SKM-1 treated with dmso at 0.1 percent for 144 hours (cell line): ENCODE measurements at regions not wholly inside any gene's neighbourhood (a gene's known extent, or its start where the extent isn't known, plus 50 kb on each side); places are given as distances from the start of the nearest gene placed in this dataset.

Experiments used
- DNase-seq: peaks from one replicate; lab custom pipeline; 2025; ENCODE audit not compliant: unreplicated experiment; lab: John Stamatoyannopoulos, UW

DNA sequence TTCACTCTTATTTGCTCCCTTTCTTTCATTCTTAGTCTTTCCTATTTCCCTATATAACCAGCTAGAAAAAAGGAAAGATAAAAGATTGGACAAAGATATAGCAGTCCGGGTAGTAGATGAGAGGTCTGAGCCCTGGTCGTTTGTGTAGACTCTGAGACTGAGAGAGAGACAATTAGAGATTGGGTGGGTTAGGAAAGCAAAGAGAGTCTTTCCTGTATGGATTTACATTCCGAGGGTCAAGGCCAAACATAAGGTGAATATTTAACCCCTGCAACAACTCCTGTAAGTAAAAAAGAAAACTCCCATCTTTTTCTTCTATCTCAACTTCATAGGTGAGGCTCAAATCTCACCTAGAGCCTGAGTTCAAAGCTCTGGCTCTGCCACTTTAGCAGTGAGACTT, 218.0 kb upstream of the FGGY start:
- DNase-seq = no peak

DNA sequence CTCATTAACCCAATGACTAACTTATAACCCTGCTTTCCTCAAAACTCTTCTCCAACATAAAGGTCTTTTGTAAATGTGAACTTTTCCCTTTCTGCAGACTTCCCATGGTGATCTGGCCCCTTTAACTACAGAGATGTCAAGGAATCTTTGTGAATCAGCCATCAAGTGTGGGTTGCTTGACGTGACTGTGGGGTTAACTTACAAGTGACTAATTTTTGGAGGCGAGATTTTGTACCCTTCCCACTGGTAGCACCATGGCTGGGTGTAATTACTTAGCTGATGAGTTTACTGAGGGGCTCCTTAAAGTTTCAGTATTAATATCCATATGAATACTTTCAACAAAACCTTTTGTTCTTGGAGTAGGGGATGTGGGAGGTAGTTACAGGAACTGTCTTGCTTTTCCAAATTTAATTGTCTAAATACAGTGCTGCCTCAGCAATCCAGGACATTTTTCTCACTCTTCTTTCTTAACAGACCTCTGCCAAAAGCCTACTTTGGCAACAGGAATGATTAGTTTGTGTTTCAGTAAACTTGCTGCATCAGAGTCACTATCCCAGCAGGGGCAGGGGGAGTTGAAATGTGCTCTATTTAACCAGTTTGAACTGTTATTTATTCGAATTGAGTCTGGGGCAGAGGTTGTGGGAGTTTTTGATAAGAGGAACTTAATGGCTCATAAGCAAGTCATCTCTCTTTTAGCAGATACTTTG, 217.3 kb upstream of the FGGY start:
- no peak for DNase-seq

- DNase-seq = no peak
These were observed 215.7 kb upstream of the FGGY start for GRCh38 chr1:59081181-59081580.

DNA sequence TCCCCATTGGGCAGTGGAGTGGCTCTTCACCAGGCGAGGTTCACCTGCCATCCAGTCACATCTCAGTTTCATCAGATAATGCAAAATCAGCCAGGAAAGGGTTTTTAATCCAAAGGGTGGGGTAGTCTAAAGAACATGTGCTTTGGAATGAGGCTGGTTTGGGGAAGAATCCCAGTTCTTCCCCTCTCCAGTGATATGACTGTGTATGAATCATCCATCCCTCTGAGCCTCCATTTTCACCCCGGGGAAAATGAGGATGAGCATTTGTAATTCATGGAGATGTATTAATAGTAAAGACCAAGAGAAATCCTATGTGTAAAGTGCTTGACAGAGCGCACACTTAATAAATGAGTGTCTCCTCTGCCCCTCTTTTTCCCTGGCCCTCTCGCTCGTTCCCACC, 215.1 kb upstream of the FGGY start:
- DNase-seq = no peak

DNA sequence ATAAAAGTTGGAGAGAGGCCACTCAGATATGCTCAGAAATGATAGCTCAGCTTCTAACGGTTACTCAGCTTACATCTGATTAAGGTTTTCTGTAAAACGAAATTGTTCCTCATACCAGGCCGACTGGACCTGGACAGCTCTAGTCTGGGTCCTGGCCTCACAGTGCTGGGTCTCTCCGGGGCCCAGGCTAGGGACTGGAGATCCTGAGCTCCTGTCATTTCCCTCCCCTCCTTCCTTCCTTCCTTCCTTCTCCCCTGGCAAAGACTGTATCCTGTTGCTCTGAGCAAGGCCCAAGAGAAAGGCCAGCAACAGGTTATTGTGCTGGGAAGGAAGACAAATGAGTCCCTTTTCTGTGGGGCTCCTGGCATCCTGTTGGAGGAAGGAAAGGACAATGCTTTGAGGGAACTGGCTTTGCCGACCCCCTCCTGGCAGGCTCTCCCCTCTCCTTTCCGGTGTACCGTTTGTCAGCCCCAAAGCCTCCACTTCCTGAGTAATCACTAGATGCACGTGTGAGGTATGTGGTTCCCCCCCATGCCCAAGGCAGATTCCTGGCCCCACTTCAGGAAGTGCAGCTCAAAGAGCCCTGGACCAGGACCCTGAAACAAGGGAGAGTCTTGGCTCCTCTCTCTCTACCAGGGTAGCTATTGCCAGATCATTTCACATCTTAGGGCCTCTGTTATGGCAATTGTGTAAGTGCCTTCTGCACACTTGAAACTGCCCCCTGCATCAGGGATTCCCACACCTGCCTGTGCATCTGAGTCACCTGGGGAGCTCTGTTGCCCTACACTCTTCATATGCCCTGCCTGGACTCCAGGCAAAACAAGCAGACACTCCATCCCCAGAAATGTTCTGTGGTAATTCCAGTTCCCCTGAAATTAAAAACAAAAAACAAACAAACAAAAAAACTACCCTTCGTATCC, 212.7 kb upstream of the FGGY start:
- no peak for DNase-seq

GRCh38 chr1:59085101-59085500, 211.8 kb upstream of the FGGY start:
- DNase-seq = no peak

DNA sequence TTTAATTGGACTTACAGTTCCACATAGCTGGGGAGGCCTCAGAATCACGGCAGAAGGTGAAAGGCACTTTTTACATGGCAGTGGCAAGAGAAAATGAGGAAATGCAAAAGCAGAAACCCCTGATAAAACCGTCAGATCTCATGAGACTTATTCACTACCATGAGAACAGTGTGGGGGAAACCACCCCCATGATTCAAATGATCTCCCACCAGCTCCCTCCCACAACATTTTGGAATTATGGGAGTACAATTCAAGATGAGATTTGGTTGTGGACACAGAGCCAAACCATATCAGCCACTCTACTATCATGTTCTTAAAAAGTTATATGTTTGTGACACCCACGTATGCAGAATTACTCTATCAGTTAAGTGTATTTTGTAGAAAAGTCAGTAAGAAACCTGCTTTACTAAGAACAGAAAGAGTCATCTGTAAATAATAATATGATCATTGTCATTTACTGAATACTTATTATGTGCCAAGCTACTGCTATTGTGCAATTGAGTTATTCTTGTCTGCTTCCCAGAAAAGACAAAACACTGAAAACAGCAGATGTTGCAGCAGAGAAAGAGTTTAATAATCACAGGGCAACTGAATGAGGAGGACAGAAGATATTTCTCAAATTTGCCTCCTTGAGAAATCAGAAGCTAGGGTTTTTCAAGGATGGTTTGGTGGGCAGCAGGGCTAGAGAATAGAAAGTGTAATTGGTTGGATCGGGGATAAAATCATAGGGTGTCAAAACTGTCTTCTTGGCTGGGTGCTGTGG, 207.7 kb upstream of the FGGY start:
- DNase-seq = no peak

GRCh38 chr1:59089922-59090457, 206.9 kb upstream of the FGGY start:
- DNase-seq = no peak

DNA sequence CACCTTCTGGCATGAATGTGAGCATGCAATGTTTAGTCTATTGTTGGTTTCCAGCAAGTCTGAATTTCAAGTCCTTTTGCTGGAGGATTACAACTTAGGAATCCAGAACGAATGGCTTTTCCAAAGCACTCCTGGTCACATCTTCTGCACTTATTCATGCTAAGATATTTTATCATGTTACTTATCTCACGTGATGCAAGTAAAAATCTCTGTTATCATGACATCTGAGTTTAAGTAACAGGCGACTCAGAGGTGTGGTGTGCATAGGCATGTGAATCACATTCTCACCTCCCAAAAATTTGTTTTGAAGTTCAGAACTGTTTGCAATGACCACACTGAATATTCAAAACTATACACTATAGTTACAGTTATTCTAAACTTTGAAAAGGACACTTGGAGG, 204.8 kb upstream of the FGGY start:
- DNase-seq = no peak

- peak; percentile 3 for DNase-seq
These were observed 202.9 kb upstream of the FGGY start for GRCh38 chr1:59094001-59094400.

DNA sequence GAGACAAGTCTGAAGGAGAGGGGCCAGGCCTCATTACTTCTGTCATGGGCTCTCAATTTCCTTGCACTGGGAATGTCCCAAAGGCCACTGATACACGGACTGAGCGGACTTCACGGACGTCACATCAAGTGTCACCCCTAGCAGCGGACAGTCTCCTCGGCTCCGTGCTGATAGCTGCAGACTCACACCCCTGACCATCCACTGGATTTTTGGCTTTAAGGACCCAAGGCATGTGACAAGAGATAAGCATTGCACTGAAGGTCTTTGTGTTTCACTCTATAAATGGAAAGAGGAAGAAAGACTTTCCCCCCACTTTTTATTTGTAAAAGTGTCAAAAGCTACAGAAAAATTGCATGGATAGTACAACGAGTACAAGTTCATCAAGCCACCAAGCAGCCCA, 200.4 kb upstream of the FGGY start:
- DNase-seq = no peak

- DNase-seq = no peak
These were observed 198.2 kb upstream of the FGGY start for GRCh38 chr1:59098655-59099054.

DNA sequence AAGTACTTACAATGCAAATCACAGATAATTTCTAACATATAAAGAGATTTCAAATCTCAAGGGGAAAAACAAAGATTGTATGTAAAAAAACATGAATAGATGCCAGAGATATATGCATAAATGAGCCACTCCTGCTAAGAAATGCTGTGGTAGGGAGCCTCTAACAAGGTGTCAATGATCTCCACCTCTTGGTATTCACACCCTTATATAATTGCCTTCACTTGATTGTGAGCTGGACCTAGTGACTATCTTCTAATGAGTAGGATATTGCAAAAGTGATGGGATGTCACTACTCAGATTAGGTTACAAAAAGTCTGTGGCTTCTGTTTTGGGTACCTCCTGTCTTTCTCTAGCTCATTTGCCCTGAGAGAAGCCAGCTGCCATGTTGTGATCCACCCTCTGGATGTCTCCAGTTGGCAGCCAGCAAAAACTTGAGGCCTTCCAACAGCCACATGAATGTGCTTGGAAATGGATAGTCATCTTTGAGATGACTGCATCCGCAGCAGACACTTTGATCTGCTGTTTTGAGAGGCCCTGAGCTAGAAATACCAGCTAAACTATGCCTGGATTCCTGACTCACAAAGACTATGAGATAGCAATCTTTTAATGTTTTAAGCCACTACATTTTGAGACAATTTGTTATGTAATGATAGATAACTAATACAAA, 196.1 kb upstream of the FGGY start:
- DNase-seq = no peak

DNA sequence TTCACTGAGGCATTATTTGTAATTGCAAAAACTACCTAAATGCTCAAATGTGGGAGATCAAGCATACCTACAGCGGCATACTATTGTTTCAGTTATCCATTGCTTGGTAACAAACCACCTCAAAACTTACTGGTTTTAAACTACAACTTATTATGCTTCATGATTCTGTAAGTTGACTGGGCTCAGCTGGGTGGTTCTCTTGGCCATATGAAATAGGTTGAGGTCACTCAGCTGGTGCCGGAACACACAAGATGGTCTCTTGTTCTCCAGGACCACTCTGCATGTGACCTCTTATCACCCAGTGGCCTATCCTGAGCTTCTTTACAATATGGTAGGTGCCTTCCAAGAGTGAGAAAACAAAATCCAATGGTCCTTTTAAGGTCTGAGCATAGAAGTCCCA, 195.4 kb upstream of the FGGY start:
- DNase-seq = no peak

DNA sequence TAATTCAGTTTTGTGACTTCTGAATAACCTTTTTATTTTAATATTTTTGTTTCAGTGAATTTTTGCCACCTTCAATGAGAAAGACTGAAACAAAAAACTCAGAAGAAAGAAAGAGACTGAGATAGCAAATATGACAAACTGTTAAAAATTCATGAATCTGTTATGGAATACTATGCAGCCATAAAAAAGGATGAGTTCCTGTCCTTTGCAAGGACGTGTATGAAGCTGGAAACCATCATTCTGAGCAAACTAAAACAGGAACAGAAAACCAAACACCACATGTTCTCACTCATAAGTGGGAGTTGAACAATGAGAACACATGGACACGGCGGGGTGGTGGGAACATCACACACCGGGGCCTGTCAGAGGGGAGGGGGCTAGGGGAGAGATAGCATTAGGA, 193.4 kb upstream of the FGGY start:
- no peak for DNase-seq

DNA sequence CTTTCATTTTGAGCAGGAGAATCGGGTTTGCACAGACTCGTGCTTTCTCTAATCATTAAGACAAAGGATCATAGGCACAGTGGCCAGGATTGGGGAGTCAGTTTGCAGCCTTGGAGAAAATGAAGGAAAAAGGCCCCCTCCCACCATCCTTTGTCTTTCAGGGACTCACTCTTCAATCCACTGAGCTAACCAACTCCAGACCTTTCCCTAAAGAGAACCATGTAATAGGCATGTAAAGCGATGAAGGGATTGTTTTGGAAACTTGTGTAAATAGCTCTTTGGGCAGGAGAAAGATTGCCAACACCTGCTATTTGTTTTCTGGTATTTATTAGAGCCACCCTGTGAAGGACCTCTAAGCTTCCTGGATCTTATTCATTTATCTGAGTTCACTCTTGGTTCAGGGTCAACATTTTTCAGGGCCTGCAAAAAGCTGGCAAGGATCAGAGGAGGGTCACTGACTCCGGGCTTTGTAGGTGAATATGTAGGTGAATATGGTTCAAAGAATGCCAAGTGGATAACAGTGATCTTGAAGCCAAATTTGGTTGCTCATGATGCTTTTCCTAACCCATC, 192.6 kb upstream of the FGGY start:
- no peak for DNase-seq

- DNase-seq = no peak
These were observed 191.1 kb upstream of the FGGY start for GRCh38 chr1:59105548-59106507.

DNA sequence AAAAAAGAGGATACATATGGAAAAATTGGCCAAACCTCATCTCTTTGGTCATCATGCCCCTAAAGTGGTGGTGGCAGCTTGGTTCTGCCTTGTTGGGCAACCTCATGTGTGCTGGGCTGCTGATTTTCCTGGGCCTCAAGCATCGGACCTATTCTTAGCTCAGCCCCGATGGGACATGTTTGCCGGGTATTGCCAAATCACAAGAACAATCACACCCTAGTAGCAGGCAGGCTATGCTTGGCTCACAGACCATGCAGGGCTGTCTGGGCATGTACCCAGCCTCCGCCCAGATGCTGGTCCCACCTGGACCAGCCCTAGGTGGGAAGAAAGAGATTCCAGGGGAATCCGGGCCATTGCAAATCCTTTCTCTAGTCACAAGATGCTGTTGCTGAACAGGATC, 189.4 kb upstream of the FGGY start:
- peak; percentile 42 for DNase-seq

DNA sequence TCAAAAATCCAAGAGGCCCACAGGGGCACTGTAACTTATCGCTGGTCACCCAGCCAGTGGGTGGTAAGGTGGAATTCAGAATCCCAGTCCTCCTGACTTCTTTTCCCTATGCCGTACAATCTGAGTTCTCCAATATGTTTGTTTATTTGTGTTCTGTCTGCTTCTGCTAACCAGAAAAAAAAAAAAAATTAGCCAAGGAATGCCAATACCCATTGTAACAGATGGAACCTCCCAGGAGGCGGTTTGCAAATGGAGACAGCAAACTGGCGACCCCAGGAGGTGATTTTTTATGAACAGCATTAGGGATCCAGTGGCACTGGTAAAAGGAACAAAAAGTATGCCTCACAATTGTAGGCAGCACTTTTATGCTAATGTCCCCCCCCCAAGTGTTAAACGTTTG, 189.0 kb upstream of the FGGY start:
- DNase-seq = no peak
